Liver (tissue), 3 donors: ENCODE measurements at regions not wholly inside any gene's neighbourhood (a gene's known extent, or its start where the extent isn't known, plus 50 kb on each side); places are given as distances from the start of the nearest gene placed in this dataset.
"Not testable (repeated sequence)": the region's sequence is repeated elsewhere in the genome, so short reads cannot be mapped to it uniquely, and the experiment has no call there.

Source experiments
- ATF3 ChIP-seq: IDR thresholded peaks from 2 replicates; pipeline ENCODE4 v1.6.1; 2016; ENCODE audit warnings: antibody characterized with exemption
- CTCF ChIP-seq: fragments of 150-350 bp; IDR thresholded peaks from 2 replicates; pipeline ENCODE4 v1.5.1; 2017; ENCODE audit warnings: improper control_type of control experiment, low read depth, low read length; ENCODE audit not compliant: missing input control
- FOXA1 ChIP-seq: IDR thresholded peaks from 2 replicates; pipeline ENCODE4 v1.6.1; 2016; ENCODE audit warnings: antibody characterized with exemption
- FOXA2 ChIP-seq: IDR thresholded peaks from 2 replicates; pipeline ENCODE4 v1.6.1; 2016; ENCODE audit warnings: antibody characterized with exemption
- GABPA ChIP-seq, 2 donors: IDR thresholded peaks in 1 of 2; conservative IDR thresholded peaks in 1 of 2; 2 replicates each; pipeline ENCODE4 v1.6.1; 2016; ENCODE audit warnings: antibody characterized with exemption in 2 of 2, mild to moderate bottlenecking in 1 of 2, moderate library complexity in 1 of 2
- HNF4G ChIP-seq: IDR thresholded peaks from 2 replicates; pipeline ENCODE4 v1.6.1; 2016; ENCODE audit warnings: antibody characterized with exemption
- JUND ChIP-seq, 2 donors: IDR thresholded peaks; 2 replicates each; pipeline ENCODE4 v1.6.1; 2016; ENCODE audit warnings: antibody characterized with exemption in 2 of 2
- NR2F2 ChIP-seq: IDR thresholded peaks from 2 replicates; pipeline ENCODE4 v1.6.1; 2016; ENCODE audit warnings: antibody characterized with exemption
- RAD21 ChIP-seq, 2 donors: IDR thresholded peaks; 2 replicates each; pipeline ENCODE4 v1.6.1; 2016; ENCODE audit warnings: antibody characterized with exemption in 2 of 2, mild to moderate bottlenecking in 2 of 2
- TAF1 ChIP-seq: conservative IDR thresholded peaks from 2 replicates; pipeline ENCODE4 v1.6.1; 2016; ENCODE audit warnings: antibody characterized with exemption, mild to moderate bottlenecking
- YY1 ChIP-seq: IDR thresholded peaks from 2 replicates; pipeline ENCODE4 v1.6.1; 2016; ENCODE audit warnings: antibody characterized with exemption, mild to moderate bottlenecking
- ZBTB33 ChIP-seq: IDR thresholded peaks from 2 replicates; pipeline ENCODE4 v1.6.1; 2016; ENCODE audit warnings: antibody characterized with exemption
- TF ChIP-seq, protein P1 (sequence below): IDR thresholded peaks from 2 replicates; pipeline ENCODE4 v1.6.1; 2016; ENCODE audit warnings: antibody characterized with exemption
- TF ChIP-seq, protein P2 (sequence below): IDR thresholded peaks from 2 replicates; pipeline ENCODE4 v1.6.1; 2016; ENCODE audit warnings: antibody characterized with exemption, mild to moderate bottlenecking
- donor health status: healthy.
- donor health status: healthy.

DNA sequence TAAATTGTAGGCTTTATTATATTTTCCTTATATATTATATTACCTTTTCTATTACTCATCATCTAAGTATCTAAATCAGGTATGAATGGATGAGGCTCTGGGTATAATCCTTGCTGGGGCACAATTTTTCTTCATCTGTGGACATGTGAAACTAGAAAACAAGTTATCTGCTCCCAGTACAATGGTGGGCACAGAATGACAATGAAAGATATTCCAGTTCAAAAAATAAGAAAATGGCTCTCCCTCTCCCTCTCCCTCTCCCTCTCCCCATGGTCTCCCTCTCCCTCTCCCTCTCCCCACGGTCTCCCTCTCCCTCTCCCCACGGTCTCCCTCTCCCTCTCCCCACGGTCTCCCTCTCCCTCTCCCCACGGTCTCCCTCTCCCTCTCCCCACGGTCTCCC, 76.2 kb upstream of the EHBP1 start:
- TF ChIP-seq CTCF; YY1; FOXA2; ZBTB33; RAD21 (IDR thresholded peaks at IDR 0.05); JUND (IDR thresholded peaks at IDR 0.05); FOXA1; ATF3; TAF1; NR2F2; HNF4G; GABPA (IDR thresholded peaks at IDR 0.05 in 1 of 2, conservative IDR thresholded peaks at IDR 0.05 in 1 of 2): not testable (repeated sequence)
- TF ChIP-seq, protein P1, sequence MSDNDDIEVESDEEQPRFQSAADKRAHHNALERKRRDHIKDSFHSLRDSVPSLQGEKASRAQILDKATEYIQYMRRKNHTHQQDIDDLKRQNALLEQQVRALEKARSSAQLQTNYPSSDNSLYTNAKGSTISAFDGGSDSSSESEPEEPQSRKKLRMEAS, result not testable (repeated sequence)
- TF ChIP-seq, protein P2, sequence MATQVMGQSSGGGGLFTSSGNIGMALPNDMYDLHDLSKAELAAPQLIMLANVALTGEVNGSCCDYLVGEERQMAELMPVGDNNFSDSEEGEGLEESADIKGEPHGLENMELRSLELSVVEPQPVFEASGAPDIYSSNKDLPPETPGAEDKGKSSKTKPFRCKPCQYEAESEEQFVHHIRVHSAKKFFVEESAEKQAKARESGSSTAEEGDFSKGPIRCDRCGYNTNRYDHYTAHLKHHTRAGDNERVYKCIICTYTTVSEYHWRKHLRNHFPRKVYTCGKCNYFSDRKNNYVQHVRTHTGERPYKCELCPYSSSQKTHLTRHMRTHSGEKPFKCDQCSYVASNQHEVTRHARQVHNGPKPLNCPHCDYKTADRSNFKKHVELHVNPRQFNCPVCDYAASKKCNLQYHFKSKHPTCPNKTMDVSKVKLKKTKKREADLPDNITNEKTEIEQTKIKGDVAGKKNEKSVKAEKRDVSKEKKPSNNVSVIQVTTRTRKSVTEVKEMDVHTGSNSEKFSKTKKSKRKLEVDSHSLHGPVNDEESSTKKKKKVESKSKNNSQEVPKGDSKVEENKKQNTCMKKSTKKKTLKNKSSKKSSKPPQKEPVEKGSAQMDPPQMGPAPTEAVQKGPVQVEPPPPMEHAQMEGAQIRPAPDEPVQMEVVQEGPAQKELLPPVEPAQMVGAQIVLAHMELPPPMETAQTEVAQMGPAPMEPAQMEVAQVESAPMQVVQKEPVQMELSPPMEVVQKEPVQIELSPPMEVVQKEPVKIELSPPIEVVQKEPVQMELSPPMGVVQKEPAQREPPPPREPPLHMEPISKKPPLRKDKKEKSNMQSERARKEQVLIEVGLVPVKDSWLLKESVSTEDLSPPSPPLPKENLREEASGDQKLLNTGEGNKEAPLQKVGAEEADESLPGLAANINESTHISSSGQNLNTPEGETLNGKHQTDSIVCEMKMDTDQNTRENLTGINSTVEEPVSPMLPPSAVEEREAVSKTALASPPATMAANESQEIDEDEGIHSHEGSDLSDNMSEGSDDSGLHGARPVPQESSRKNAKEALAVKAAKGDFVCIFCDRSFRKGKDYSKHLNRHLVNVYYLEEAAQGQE, result not testable (repeated sequence)
